ENCODE measurements at regions not wholly inside any gene's neighbourhood (a gene's known extent, or its start where the extent isn't known, plus 50 kb on each side); places are given as distances from the start of the nearest gene placed in this dataset.
"Not testable (repeated sequence)": the region's sequence is repeated elsewhere in the genome, so short reads cannot be mapped to it uniquely, and the experiment has no call there.

DNA sequence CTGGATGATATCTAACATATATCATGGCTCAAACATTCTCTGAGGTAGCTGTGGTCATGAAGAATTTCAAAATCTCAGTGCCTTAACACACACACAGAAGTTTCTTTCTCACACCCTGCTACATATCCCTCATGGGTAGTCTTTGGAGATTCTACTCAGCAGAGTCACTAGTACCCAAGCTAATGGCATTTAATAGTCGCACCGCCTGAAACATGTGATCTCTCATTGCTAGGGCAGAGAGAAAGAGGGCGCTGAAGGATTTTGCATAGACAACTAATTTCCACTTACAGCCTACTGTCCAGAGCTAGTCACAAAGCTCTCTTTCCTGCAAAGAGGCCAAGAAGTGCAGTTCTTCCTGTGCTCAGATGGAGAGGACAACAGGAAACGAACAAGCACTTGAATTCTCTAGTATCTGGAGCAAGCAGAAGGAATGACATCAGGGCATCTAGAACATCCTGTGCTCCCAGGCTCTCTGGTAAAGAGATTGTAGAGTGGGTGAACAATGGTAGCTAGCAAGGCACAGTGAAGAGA lies 183.4 kb upstream of the PTBP2 start:
- peak; percentile 9 for DNase-seq (ENCODE audit: low spot score)

DNA sequence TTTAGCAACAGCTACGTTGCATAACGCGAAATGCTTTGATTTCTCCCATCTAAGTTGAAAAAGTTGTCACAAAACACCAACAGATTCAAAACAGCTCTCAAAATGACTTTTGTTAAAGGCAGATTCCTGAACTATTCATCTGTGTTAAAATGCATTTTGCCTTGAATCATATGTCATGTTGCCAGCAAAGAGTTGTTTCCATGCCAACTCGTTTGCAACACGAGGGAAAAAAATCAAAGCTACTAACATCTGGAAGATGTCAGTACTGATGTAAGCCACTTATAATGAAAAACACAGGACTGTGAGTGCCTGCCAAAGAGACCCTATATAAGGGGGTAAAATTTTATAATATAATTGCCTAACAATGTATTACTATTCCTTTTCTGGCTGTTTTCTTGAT lies 182.7 kb upstream of the PTBP2 start:
- DNase-seq (ENCODE audit: low spot score), result no peak

DNA sequence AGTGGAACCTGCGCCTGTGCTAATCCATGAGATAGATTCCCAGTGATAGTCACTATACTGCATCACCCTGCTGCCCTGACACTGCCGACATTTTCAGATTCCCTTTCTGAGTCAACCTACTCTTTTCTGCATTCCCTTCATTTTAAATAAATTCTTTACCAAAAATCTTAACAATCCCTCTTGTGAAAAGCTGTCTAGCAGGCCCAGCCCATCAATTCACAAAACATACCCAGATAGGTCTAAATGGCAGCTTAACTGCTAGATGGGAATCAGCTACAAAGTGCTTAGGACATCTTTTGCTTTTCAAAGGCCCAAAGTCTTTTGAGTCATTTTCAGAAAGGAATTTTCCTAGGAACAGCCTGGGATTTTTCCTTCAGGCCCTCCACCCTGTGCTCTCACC lies 180.1 kb upstream of the PTBP2 start:
- no peak for DNase-seq (ENCODE audit: low spot score)

DNA sequence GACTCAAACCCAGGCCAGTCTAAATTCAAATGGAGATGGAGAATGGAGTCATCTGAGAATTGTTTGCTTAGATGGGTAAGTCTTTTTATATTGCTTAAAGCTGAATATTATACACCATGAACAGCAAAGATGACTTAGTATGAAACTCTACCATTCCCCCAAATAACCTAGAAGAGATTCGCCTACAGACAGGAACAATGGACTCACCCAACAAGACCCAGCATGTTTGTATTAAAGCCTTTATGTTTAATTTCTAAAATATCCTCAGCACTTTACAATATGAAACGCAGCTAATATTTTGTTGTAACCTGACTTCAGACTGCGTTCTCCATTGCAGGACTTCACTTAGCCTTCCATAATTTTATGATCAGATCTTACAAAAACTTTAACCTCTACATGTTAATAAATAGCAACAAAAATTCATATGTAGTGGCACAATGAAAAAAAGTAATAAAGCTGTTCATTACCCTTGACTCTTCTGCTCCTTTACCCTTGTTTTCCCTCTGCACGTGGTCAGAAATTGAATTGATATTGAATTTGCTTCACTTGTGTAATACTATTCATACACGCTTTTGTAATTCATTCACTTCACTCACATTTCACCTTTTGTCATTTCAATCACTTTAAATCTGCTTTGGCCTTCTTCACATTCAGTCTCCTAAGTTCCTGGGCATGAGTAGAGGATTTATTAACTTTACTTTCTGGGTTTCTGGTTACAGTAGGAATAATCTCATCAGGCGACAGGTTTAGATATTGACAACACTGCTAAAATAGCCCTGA lies 177.3 kb upstream of the PTBP2 start:
- DNase-seq (ENCODE audit: low spot score), result no peak

DNA sequence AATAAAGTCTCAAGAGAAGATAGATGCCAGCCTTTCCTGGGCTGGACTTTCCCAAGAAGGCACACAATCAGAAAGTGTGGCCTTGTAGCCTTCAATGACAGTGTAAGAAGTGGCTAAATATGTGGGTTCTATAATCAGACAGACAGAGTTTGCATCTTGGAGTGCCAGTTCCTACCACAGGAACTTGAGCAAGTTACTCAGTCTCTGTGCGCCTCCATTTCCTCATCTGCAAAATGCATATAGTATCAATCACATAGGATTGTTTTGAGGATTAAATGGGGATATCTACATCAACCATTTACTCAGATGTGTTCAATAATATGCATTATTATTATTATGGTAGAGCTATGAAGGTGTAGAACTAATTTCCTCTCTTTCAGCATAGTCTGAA lies 176.8 kb upstream of the PTBP2 start:
- DNase-seq (ENCODE audit: low spot score), result no peak

DNA sequence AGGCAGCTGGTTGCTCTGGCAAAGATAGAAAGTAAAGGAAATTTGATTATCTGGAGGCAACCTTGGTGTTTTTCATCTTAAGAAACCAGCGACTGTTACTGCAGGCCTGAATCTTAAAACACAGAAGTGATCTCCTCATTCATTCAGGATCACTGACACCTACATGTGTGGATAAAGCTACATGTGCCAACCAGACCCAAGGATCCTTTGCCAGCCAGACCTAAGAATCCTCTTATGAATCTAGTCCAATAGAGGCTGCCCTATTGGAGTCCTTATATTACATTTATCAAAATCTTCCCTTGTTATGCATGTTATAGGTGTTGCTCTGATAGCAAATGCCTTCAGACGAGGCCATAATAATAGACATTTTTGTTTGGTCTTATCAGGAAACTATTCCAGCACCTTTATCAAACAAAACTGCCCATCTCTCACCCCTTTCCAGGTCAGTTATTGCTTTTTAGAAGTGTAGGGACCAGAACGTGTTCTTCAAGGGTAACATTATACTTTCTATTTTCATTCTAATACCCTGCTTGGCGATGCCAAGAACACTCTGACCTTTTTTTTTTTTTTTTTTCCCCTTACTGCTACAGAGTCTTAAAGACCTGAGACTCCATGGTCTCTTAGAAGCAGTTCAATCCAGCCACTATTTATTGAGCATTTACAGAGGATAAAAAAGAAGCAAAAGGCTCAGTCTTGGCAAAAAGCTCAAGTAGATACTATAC lies 175.5 kb upstream of the PTBP2 start:
- no peak for DNase-seq (ENCODE audit: low spot score)

DNA sequence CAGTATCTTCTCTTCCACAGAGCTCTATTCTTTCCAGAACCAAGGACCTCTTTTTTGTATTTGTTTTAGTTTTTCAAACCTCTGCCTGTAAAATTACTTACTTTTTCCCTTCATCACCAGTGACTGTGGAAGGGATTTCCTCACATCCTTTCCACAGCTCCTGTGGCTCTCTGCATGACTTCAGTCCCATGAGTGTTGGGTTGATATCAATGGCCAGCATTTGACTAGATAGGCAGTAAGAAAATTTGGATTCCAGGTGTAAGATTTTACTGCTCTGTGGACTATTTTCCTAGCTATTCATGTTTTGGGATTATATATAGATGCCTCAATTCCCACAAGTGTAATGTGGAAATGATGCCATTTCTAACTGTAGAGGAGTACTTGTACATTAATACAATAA lies 171.5 kb upstream of the PTBP2 start:
- DNase-seq (ENCODE audit: low spot score), result no peak

DNA sequence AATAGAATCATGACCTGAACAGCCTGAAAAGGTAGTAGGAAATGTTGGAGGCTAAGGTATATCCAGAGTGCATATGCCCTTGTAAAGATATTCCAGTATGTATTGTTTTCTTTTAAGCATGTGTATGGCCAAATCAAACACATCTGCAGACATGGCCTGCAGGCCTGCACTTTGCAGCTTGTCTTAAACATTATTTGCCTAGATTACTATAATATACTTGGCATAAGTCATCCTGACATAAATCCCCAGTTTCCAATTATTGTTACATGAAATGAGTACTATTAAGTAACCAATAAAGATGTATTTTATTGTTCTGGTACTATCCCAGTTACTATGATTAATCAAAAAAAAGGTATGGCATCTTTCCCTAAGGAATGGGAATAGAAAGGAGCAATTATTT lies 169.1 kb upstream of the PTBP2 start:
- no peak for DNase-seq (ENCODE audit: low spot score)

DNA sequence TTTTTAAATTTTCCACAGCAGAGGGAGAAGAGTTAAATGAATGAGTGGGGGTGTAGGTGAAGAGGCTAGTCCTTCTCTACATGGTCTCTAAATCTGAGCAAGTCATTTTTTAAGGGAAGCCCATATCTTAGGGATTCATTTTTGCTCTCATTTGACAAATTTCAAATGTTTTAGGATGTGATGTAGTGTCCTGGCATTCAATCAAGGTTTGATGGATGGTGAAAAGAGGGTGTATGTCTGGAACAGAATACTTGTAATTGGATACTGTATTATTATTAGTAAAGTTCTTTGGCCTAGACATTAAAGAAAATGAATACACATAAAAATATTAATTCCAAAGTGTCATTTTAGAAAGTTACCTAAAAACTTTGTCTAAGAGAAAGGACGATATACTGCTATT lies 167.8 kb upstream of the PTBP2 start:
- no peak for DNase-seq (ENCODE audit: low spot score)

DNA sequence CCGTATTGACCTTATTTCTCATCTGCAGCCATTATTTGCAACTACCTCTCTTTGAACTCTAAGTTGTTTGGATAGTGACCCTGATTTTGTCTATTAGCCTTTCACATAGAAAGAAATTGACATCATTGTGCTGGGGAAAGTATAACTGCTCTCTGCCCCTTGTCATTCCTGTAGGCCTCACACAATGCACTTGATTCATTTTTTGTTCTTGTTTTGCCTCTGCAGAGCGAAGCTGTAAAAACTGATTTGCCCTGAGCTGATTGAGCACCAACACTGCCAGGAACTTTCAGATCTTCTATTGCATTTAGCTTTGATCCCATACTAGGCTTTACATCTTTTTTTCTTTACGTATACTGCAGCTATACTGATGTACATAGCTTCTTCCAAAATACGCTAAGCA lies 167.2 kb upstream of the PTBP2 start:
- DNase-seq (ENCODE audit: low spot score), result no peak

DNA sequence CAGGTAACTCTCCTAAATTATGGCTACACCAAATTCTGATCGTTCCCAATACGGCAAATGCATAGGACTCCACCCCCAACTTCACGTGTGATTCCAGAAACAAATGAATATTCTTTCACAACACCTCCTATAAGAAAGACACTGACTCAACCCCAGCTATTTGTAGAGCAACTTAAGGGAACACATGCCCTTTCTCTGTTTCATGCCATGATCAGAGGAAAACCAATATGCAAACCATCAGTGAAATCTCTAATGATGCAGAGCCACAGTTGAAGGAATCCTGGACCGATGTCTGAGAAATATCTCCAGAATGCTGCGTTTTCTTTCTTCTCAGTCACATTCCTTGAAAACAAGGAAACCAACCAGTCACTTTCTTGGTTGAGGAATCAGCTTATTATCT lies 164.2 kb upstream of the PTBP2 start:
- DNase-seq (ENCODE audit: low spot score), result no peak

DNA sequence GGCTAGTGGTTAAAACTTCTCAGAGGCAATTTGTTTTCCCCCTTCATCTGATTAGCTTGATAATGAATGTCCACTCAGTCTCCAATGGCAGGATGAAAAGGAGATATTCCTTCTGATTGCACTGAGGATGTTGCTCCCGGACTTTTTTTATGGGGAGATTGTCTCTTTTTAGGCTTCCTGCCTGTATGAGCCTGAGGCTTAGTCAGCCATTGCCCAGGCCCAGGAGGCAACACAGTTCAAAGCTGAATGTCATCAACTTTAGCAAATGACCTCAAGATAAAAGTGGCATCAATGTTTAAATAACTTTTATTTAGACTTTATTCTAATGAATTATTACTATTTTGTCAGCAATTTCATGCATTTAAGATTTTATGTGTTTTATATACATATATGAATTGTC lies 162.9 kb upstream of the PTBP2 start:
- no peak for DNase-seq (ENCODE audit: low spot score)

DNA sequence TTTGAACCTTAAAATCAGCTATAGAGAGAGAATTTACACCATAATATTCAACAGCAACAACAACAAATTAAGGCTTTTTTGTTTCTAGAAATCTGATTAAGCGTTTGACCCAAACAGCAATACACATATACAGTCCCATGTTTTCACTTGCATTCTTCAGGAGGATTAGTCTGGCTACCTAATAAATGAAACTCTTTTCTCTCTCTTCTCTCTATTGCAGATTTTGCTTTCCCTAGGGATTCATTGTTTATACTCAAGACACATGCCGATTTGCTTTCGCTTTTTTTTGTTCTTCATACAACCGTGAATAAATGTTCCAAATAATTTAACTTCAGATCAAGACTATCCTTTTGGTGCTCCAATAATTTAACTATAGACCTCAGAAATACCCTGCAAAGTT lies 162.4 kb upstream of the PTBP2 start:
- no peak for DNase-seq (ENCODE audit: low spot score)

DNA sequence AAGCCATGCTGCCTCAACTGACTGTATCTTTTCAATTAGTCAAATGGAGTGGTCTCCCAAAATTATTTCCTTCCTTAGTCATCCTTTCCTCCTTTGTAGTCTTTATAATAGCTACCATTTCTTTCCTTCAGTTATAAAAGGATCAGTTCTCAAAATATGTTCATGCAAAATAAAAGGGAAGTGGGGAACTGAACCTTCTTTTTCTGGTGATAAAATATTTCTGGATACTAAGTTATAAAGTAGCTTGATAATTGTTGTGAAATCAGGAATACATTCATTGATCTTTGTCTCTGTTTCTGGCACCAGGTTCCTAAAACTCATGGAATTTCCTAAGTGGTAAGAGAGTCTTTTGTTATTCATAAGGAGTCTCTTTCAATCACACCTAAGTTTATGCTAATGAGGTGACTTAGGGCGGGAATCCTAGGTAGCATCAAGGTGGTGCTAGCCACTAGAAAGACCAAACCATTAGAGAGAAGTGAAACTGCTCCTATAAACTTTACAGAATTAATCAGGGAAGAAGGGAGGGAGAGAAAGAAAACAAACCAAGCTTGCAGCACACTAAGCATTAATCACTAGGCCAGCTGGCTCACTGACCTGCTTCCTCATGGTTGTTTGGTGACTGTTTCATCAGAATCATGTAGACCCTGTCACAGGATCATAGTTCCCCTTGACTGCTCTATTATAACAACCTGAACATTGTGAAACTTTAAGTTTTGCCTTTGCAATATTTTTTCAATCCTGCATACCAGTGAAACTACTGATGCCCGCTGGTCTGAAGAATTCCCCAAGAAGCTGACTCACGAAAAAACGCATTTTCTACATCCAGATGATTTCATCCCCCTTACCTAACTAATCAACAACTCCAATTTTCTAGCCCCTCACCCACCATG lies 161.6 kb upstream of the PTBP2 start:
- no peak for DNase-seq (ENCODE audit: low spot score)

DNA sequence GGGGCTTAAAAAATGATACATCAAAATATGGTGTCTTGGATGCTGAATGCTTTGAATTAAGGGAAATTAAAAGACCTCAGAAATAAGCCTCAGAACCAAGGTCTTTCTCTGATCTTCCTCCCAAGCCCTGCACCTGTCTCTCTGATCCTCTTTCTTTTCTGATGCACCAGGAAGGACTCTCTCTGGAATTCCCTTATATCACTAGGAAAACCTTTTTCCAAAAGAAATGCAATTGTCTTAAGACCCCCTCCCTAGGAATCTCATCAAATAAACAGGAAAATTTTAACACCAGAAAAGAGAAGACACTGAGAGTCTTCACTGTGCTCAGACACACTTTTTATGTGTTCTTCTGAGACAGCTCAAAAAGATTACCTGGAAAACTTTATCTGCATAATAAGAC lies 159.5 kb upstream of the PTBP2 start:
- no peak for DNase-seq (ENCODE audit: low spot score)

DNA sequence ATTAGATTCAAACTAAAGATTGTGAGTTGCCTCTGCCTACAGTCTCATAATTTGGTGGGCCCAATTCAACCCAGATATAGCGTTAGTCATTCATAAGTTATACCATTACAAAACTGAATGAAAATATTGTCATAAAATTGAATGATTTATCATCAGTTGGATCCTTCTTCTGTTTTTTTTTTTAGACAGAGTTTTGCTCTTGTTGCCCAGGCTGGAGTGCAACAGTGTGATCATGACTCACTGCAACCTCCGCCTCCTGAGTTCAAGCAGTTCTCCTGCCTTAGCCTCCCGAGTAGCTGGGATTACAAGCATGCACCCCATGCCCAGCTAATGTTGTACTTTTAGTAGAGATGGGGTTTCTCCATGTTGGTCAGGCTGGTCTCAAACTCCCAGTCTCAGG lies 157.2 kb upstream of the PTBP2 start:
- not testable (repeated sequence) for DNase-seq (ENCODE audit: low spot score)

DNA sequence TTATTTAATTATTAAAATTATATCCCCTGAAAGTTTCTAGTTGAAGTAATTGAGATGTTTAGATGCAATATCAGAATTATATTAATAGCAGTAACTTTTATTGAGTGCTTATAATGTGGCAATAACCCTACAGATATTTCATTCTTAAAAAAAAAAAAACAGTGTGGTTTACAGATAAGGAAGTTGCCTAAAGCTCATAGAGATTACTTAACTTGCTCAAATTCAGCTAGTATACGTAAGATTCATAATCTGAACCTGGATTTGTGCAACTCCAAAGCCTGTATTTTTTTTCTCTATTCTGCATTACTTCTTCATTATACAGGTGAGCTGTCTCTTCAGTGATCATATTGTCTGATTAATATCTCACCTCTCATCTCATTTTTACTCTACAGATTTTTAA lies 156.0 kb upstream of the PTBP2 start:
- no peak for DNase-seq (ENCODE audit: low spot score)

DNA sequence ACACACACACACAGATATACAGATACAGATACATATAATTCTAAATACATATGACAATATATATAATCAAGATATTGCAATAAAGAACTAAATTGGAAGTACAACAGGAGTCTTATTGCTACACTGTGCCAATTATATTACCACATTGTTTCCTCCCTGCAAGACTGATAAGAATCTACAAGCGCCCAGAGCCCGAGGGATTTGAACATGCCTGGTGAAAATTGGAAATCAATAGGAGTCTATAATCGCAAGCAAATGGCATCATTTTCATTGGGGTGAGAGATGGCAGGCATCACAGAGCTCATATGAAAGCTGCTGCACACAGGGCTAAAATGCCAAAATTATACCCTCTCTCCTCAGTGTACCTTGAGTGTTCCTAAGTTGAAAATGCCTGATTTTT lies 152.9 kb upstream of the PTBP2 start:
- DNase-seq (ENCODE audit: low spot score), result no peak

DNA sequence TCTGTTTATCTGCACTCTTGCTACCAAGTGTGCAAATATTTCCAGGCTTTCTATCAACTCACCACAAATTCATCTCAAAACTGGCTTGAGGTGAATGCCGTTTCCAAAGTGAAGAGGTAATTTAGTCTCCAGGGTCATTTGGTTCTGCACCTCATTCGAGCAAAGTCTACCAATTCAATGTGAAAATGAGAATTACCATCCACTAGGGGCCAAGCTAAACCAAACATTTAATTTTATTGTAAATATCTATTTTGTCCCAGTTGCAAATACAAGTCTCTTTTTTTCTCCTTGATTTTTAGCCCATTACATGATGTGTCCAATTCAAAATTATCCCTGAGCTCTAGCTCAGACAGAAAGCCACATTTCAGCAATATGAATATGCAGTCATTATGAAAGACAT lies 152.3 kb upstream of the PTBP2 start:
- DNase-seq (ENCODE audit: low spot score), result no peak

DNA sequence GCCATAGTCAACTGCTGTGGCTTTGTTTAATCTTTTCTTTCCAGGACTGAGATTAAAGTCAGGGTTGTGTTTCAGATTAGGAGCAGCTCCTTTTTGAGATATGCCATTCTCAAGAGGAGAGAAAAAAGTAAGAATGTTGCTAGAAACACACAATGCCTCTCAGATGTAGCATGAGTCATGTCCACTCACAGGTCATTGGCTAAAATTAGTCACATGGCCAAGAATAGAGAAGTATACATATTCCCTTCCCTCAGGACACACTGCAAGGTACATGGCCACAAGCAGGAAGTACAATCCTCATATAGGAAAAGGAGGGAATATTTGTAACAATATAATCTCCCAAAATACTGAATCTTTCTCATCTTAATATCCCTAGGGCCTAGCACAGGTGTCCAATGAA lies 141.9 kb upstream of the PTBP2 start:
- DNase-seq (ENCODE audit: low spot score), result no peak

DNA sequence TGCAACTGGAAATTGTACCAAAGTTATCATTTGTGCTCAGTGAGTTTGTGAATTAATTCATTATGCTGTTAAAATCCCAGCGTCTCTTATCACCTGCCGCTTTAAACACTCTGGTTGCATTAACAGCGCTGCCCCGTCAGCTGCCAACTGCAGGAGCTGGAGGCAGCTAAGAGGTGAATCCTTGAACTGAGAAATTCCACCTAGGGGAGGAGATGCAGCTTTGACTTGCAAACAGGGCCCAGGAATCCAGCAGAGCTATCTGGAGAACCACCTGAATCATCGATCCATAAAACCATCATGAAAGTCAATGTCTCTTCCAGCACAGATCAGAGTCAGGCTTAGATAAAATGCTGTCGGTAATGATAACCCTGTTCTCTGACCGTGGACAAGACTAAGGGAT lies 140.7 kb upstream of the PTBP2 start:
- DNase-seq (ENCODE audit: low spot score), result no peak

DNA sequence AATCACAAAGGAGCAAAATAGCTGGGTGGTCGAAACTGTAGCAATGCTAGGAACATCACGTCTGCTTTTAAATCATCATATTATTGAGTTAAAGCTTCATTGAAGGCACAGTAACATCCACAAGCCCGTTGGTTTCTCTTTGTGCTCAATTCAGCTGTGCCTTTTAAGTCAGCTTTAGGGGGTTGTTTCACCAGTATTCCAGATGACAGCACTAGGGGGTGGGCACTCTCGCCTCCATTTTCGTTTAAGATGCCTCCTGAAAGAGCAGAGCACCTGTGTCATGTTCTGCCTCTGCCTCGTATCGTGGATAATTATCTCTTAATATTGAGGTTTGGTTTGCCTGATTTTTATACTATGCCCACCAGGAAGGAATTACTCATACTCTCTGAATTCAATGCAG lies 139.8 kb upstream of the PTBP2 start:
- DNase-seq (ENCODE audit: low spot score), result no peak
